ENCODE measurements at regions not wholly inside any gene's neighbourhood (a gene's known extent, or its start where the extent isn't known, plus 50 kb on each side); places are given as distances from the start of the nearest gene placed in this dataset.
"Not testable (repeated sequence)": the region's sequence is repeated elsewhere in the genome, so short reads cannot be mapped to it uniquely, and the experiment has no call there.

GRCh38 chr15:79765081-79765480, 131.7 kb downstream of the MTHFS start:
- DNase-seq (ENCODE audit: low read depth): no peak

GRCh38 chr15:79769069-79769481, 127.7 kb downstream of the MTHFS start:
- no peak for DNase-seq (ENCODE audit: low read depth)

GRCh38 chr15:79769933-79770759, 126.7 kb downstream of the MTHFS start:
- no peak for DNase-seq (ENCODE audit: low read depth)

GRCh38 chr15:79773128-79773527, 123.7 kb downstream of the MTHFS start:
- no peak for DNase-seq (ENCODE audit: low read depth)

- no peak for DNase-seq (ENCODE audit: low read depth)
Observed at GRCh38 chr15:79775821-79776220, 121.0 kb downstream of the MTHFS start.

- DNase-seq (ENCODE audit: low read depth): no peak
Observed at GRCh38 chr15:79777916-79778315, 118.9 kb downstream of the MTHFS start.

- DNase-seq (ENCODE audit: low read depth): no peak
Observed at GRCh38 chr15:79778378-79778990, 118.3 kb downstream of the MTHFS start.

- no peak for DNase-seq (ENCODE audit: low read depth)
Observed at GRCh38 chr15:79779746-79780145, 117.1 kb downstream of the MTHFS start.

- DNase-seq (ENCODE audit: low read depth): not testable (repeated sequence)
Observed at GRCh38 chr15:79782307-79782706, 114.5 kb downstream of the MTHFS start.
